ENCODE measurements at regions not wholly inside any gene's neighbourhood (a gene's known extent, or its start where the extent isn't known, plus 50 kb on each side); places are given as distances from the start of the nearest gene placed in this dataset.

GRCh38 chr5:6544561-6544935 lies 88.3 kb downstream of the NSUN2 start:
- H3K27me3 ChIP-seq (ENCODE audit: control insufficient read depth, insufficient read depth, low read length), result no peaks in the 10 kb centered on the region
- CTCF ChIA-PET, result no interaction called here
- no TSS peak for BruUV-seq (replicated peaks)

More at GRCh38 chr5:6544561-6544935, 88.3 kb downstream of the NSUN2 start:
- Histone ChIP-seq H3K36me3 (ENCODE audit: control insufficient read depth, insufficient read depth, low read length) (no peaks in the 10 kb centered on the region), H3K9me3 (ENCODE audit: control insufficient read depth, insufficient read depth, low read depth, low read length) (no peaks in the 10 kb centered on the region), H3K27ac (ENCODE audit: low read length) (no peak overlapping the region), H3K4me3 (ENCODE audit: low read depth in 2 of 2, low read length in 2 of 2) (no peak overlapping the region), H3K4me1 (ENCODE audit: control insufficient read depth, insufficient read depth, low read length) (no peaks in the 10 kb centered on the region)
- in situ Hi-C loops (cut with HindIII; ENCODE audit: low pct_unique_long_range_greater_than_20kb, low sequenced_read_pairs), result no loop called here
- POLR2A ChIA-PET, result no interaction called here
- DNase-seq (ENCODE audit: low read depth, low spot score) (no peak), ATAC-seq (no peak)
- intact Hi-C loops (cut with micrococcal nuclease; ENCODE audit: unreplicated experiment), result no loop called here
- TF ChIP-seq CTCF (IDR thresholded peaks at IDR 0.05) (no peak), SIN3A (IDR thresholded peaks at IDR 0.05; ENCODE audit: borderline replicate concordance, insufficient read depth, low read depth, low read length) (no peak), TCF7L2 (IDR thresholded peaks at IDR 0.05; ENCODE audit: low read depth, low read length) (no peak)

Data from Panc1 (cell line).